Activated T-cell treated with anti-CD3 and anti-CD28 coated beads, Interleukin-2, amount 50 U/mL, for 72 hours (primary cell): ENCODE measurements at regions not wholly inside any gene's neighbourhood (a gene's known extent, or its start where the extent isn't known, plus 50 kb on each side); places are given as distances from the start of the nearest gene placed in this dataset.
A peak's percentile ranks its signal among the peaks of the same experiment; 100 is the strongest.
"Not testable (repeated sequence)": the region's sequence is repeated elsewhere in the genome, so short reads cannot be mapped to it uniquely, and the experiment has no call there.

Experiments
- ATAC-seq, 2 donors: fragments of 150-1000 bp; cut with Tn5 transposase; replicated peaks in 1 of 2; 2 replicates each; pipeline ENCODE4 v1.10.0; 2021; ENCODE audit warnings: moderate library complexity in 2 of 2, mild to moderate bottlenecking in 1 of 2
- DNase-seq, 2 donors: peaks; one replicate each; pipeline ENCODE4 v3.0.0; 2021 to 2022; ENCODE audit warnings: mixed read lengths in 1 of 2
- H3K27ac Mint-ChIP-seq: one replicate; pipeline ENCODE4 v1.8.0; 2022; ENCODE audit warnings: mild to moderate bottlenecking, moderate library complexity, mixed read lengths
- H3K27me3 Mint-ChIP-seq: one replicate; pipeline ENCODE4 v1.8.0; 2022; ENCODE audit warnings: low read depth, mixed read lengths
- H3K36me3 Mint-ChIP-seq, 2 donors: one replicate each; pipeline ENCODE4 v1.8.0; 2022; ENCODE audit warnings: mixed read lengths in 2 of 2, mild to moderate bottlenecking in 1 of 2; ENCODE audit not compliant: insufficient read depth in 2 of 2
- H3K4me1 Mint-ChIP-seq: one replicate; pipeline ENCODE4 v1.8.0; 2022; ENCODE audit warnings: low read depth, mixed read lengths
- H3K4me3 Mint-ChIP-seq, 2 donors: one replicate each; pipeline ENCODE4 v1.8.0; 2022; ENCODE audit warnings: mild to moderate bottlenecking in 2 of 2, mixed read lengths in 2 of 2, moderate library complexity in 2 of 2
- H3K9me3 Mint-ChIP-seq, 2 donors: one replicate each; pipeline ENCODE4 v1.8.0; 2022; ENCODE audit warnings: mixed read lengths in 2 of 2

GRCh38 chr6:155543166-155543847 is 87.7 kb upstream of the NOX3 start:
- Mint-ChIP-seq H3K4me3 (no peak overlapping the region), H3K4me1 (no peaks in the 10 kb centered on the region), H3K27ac (no peak overlapping the region), H3K36me3 (no peaks in the 10 kb centered on the region), H3K27me3 (peaks cover 6% of the 10 kb centered on the region), H3K9me3 (no peaks in the 10 kb centered on the region)
- no peak for ATAC-seq
- no peak for DNase-seq

GRCh38 chr6:155542036-155542435 is 86.4 kb upstream of the NOX3 start:
- Mint-ChIP-seq H3K36me3 (no peaks in the 10 kb centered on the region), H3K4me1 (no peaks in the 10 kb centered on the region), H3K4me3 (no peak overlapping the region), H3K9me3 (no peaks in the 10 kb centered on the region), H3K27me3 (peaks cover 6% of the 10 kb centered on the region), H3K27ac (no peak overlapping the region)
- DNase-seq (no peak), ATAC-seq (no peak)

DNA sequence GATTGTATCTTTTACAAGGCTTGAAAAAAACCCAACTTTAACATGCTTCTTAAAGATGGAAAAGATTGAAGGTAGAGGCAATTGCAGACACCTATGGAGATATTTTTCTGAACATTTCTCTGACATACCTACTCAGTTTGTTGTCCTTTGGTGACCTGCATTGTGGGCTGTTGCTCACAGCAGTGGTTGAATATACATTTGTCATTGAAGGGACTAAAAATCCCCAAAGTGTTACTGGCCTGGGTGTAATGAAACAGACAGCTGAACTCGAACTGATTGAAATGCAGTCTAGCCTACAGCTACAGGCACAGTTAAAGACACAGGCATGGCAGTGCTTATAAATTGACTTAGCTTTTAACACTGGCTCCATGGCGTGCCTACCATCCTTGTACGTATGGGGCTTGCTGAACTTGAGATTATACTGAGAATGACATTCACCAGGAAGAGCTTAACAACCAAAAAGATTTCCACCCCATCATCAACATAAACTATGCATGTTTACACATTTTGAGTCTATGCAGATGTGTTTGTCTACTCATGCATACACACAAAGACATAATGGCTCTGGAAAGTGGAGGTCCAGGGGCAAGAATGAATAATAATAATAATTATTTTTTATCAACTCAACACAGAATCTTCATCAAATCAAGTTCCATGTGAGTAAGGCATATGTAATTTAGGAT is 83.2 kb upstream of the NOX3 start:
- H3K27ac Mint-ChIP-seq = no peak overlapping the region
- DNase-seq = no peak
- no peaks in the 10 kb centered on the region for H3K9me3 Mint-ChIP-seq

GRCh38 chr6:155534678-155535077 is 79.0 kb upstream of the NOX3 start:
- no peak overlapping the region for H3K27ac Mint-ChIP-seq
- H3K27me3 Mint-ChIP-seq = peaks cover 4% of the 10 kb centered on the region
- H3K9me3 Mint-ChIP-seq = peaks cover 2 to 4% of the 10 kb centered on the region in 2 donors

More for the DNA sequence above, 83.2 kb upstream of the NOX3 start:
- peak in 1 of 2 donors; percentile 70 for ATAC-seq
- peaks cover 6% of the 10 kb centered on the region for H3K27me3 Mint-ChIP-seq
- H3K4me3 Mint-ChIP-seq = no peak overlapping the region
- no peaks in the 10 kb centered on the region for H3K4me1 Mint-ChIP-seq
- H3K36me3 Mint-ChIP-seq = peaks cover 0 to 2% of the 10 kb centered on the region in 2 donors

GRCh38 chr6:155530219-155530834 is 74.7 kb upstream of the NOX3 start:
- Mint-ChIP-seq H3K27me3 (no peaks in the 10 kb centered on the region), H3K4me1 (peaks cover 22% of the 10 kb centered on the region), H3K36me3 (peaks cover 4 to 5% of the 10 kb centered on the region in 2 donors), H3K27ac (no peak overlapping the region), H3K9me3 (peaks cover 2 to 4% of the 10 kb centered on the region in 2 donors), H3K4me3 (no peak overlapping the region)
- DNase-seq (peak in 1 of 2 donors; percentile 5), ATAC-seq (peak in 1 of 2 donors; percentile 38)

More at GRCh38 chr6:155534678-155535077, 79.0 kb upstream of the NOX3 start:
- Mint-ChIP-seq H3K4me3 (no peak overlapping the region), H3K36me3 (peaks cover 5 to 6% of the 10 kb centered on the region in 2 donors), H3K4me1 (peaks cover 5% of the 10 kb centered on the region)
- no peak for DNase-seq
- ATAC-seq = no peak

GRCh38 chr6:155529814-155530213 is 74.2 kb upstream of the NOX3 start:
- not testable (repeated sequence) for H3K9me3 Mint-ChIP-seq

GRCh38 chr6:155528982-155529453 is 73.4 kb upstream of the NOX3 start:
- H3K4me1 Mint-ChIP-seq = peaks cover 29% of the 10 kb centered on the region
- peaks cover 3 to 4% of the 10 kb centered on the region in 2 donors for H3K9me3 Mint-ChIP-seq
- DNase-seq = no peak
- H3K27me3 Mint-ChIP-seq = no peaks in the 10 kb centered on the region
- no peak overlapping the region for H3K4me3 Mint-ChIP-seq
- no peak for ATAC-seq
- H3K36me3 Mint-ChIP-seq = peaks cover 4 to 5% of the 10 kb centered on the region in 2 donors
- no peak overlapping the region for H3K27ac Mint-ChIP-seq

More at GRCh38 chr6:155529814-155530213, 74.2 kb upstream of the NOX3 start:
- H3K36me3 Mint-ChIP-seq, ATAC-seq, H3K27me3 Mint-ChIP-seq, H3K4me3 Mint-ChIP-seq, DNase-seq, H3K27ac Mint-ChIP-seq: not testable (repeated sequence)
- H3K4me1 Mint-ChIP-seq = peaks cover 22% of the 10 kb centered on the region

DNA sequence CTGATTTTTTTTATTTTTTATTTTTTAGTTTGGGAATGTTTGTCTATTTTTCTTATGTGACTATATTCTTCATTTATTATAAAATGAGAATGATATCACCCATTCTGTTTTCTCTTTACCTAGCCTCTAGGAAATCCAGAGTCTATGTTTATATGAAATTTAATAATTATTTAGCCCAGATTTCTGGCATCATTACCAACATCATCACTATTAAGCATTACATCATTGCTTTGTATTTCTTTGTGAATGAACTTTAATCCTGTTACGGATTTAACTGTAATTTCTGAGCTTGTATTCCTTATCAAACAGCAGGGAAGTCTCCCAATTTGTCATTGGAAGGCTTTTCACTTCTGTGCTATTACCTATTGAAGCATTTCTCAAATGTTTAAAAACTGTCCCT is 72.7 kb upstream of the NOX3 start:
- no peak overlapping the region for H3K27ac Mint-ChIP-seq
- DNase-seq (no peak), ATAC-seq (no peak)
- H3K4me1 Mint-ChIP-seq = peaks cover 34% of the 10 kb centered on the region
- H3K36me3 Mint-ChIP-seq = peaks cover 3 to 4% of the 10 kb centered on the region in 2 donors
- H3K27me3 Mint-ChIP-seq = no peaks in the 10 kb centered on the region
- no peak overlapping the region for H3K4me3 Mint-ChIP-seq
- peaks cover 3% of the 10 kb centered on the region in 2 donors for H3K9me3 Mint-ChIP-seq

DNA sequence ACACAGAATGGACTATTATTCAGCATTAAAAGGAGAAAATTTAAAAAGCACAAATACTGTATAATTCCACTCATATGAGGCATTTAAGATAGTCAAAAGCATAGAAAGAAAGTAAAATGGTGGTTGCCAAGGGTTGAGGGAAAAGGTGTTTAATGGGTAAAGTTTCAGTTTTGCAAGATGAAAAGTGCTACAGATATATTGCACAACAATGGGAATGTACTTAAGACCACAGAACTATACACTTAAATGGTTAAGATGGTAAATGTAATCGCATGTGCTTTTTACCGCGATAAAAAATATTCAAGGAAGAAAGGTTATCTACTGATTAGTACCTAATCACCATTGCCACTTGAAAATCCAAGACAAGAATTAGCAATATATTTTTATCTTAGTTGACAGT is 71.8 kb upstream of the NOX3 start:
- DNase-seq (no peak), ATAC-seq (no peak)
- Mint-ChIP-seq H3K4me1 (peaks cover 34% of the 10 kb centered on the region), H3K36me3 (peaks cover 0 to 2% of the 10 kb centered on the region in 2 donors), H3K9me3 (peaks cover 1 to 3% of the 10 kb centered on the region in 2 donors), H3K4me3 (no peak overlapping the region), H3K27me3 (no peaks in the 10 kb centered on the region), H3K27ac (no peak overlapping the region)

GRCh38 chr6:155523821-155524651 is 68.4 kb upstream of the NOX3 start:
- ATAC-seq (peak; percentile 88 to 91), DNase-seq (peak in 1 of 2 donors; percentile 20)
- H3K27ac Mint-ChIP-seq = peak overlapping the region; percentile 89
- H3K4me1 Mint-ChIP-seq = peaks cover 24% of the 10 kb centered on the region
- no peaks in the 10 kb centered on the region for H3K36me3 Mint-ChIP-seq
- H3K9me3 Mint-ChIP-seq = peaks cover 1 to 3% of the 10 kb centered on the region in 2 donors
- H3K4me3 Mint-ChIP-seq = peak overlapping the region; percentile 34 to 54
- H3K27me3 Mint-ChIP-seq = no peaks in the 10 kb centered on the region

- no peaks in the 10 kb centered on the region for H3K36me3 Mint-ChIP-seq
- H3K9me3 Mint-ChIP-seq = peaks cover 1 to 3% of the 10 kb centered on the region in 2 donors
- H3K27me3 Mint-ChIP-seq = no peaks in the 10 kb centered on the region
- peaks cover 16% of the 10 kb centered on the region for H3K4me1 Mint-ChIP-seq
- ATAC-seq (no peak), DNase-seq (no peak)
- no peak overlapping the region for H3K4me3 Mint-ChIP-seq
- H3K27ac Mint-ChIP-seq = no peak overlapping the region
These were observed 66.1 kb upstream of the NOX3 start for GRCh38 chr6:155521719-155522118.

- Mint-ChIP-seq H3K36me3 (peaks cover 0 to under 1% of the 10 kb centered on the region in 2 donors), H3K27me3 (no peaks in the 10 kb centered on the region), H3K27ac (no peak overlapping the region), H3K4me1 (peaks cover 16% of the 10 kb centered on the region), H3K4me3 (no peak overlapping the region), H3K9me3 (peaks cover 1 to 4% of the 10 kb centered on the region in 2 donors)
- no peak for DNase-seq
- no peak for ATAC-seq
These were observed 64.4 kb upstream of the NOX3 start for GRCh38 chr6:155520078-155520477.
